T-cell (primary cell): ENCODE measurements at regions not wholly inside any gene's neighbourhood (a gene's known extent, or its start where the extent isn't known, plus 50 kb on each side); places are given as distances from the start of the nearest gene placed in this dataset.
A peak's percentile ranks its signal among the peaks of the same experiment; 100 is the strongest.

Experiments used
- ATAC-seq, 4 experiments: fragments of 200-7000 bp in 3 of 4; fragments of 150-1000 bp in 1 of 4; cut with Tn5 transposase; replicated peaks in 1 of 4; 1 replicate in 3 of 4; 2 replicates in 1 of 4; pipeline ENCODE4 v1.10.0; 2021; ENCODE audit warnings: moderate library complexity in 3 of 4, mild to moderate bottlenecking in 2 of 4, moderate number of reproducible peaks in 1 of 4
- CTCF ChIA-PET, 2 donors: fragments of 300-600 bp; sonication (Branson Sonifier 250); formaldehyde crosslinking; loops; one replicate each; lab custom pipeline; 2022; ENCODE audit warnings: antibody characterized with exemption in 2 of 2; lab: Charles Lee
- POLR2A ChIA-PET, 2 donors: fragments of 300-600 bp; sonication (Branson Sonifier 250); formaldehyde crosslinking; loops; one replicate each; lab custom pipeline; 2022; ENCODE audit warnings: antibody characterized with exemption in 2 of 2; lab: Charles Lee
- DNase-seq, 35 experiments: peaks; one replicate each; pipeline versions ENCODE4 v3.0.0 to v3.0.0-alpha.2; 2013 to 2023
- H3K27ac ChIP-seq: one replicate; pipeline ENCODE4 v1.5.1; 2013; ENCODE audit warnings: low read length
- H3K27me3 ChIP-seq, 2 experiments: replicated peaks in 1 of 2; 1 replicate in 1 of 2; 2 replicates in 1 of 2; pipeline versions ENCODE4 v1.6.1 to v1.7.0; 2013; ENCODE audit warnings: low read length in 1 of 2, mixed read lengths in 1 of 2; ENCODE audit not compliant: control insufficient read depth in 2 of 2, insufficient read depth in 2 of 2; ENCODE audit errors: extremely low read depth in 1 of 2
- H3K36me3 ChIP-seq, 2 donors: 1 replicate in 1 of 2; 2 replicates in 1 of 2; pipeline versions ENCODE4 v1.6.1 to v1.7.0; 2013; ENCODE audit warnings: low read length in 1 of 2; ENCODE audit not compliant: control insufficient read depth in 2 of 2, insufficient read depth in 1 of 2; ENCODE audit errors: extremely low read depth in 1 of 2
- H3K4me1 ChIP-seq, 2 experiments: 1 replicate in 1 of 2; 2 replicates in 1 of 2; pipeline versions ENCODE4 v1.6.1 to v1.7.0; 2013; ENCODE audit warnings: low read length in 2 of 2, mixed read lengths in 1 of 2; ENCODE audit not compliant: insufficient read depth in 2 of 2, control insufficient read depth in 1 of 2; ENCODE audit errors: extremely low read depth in 1 of 2
- H3K4me3 ChIP-seq, 2 donors: 1 replicate in 1 of 2; 2 replicates in 1 of 2; pipeline versions ENCODE4 v1.5.1 to v1.7.0; 2013; ENCODE audit warnings: mild to moderate bottlenecking in 2 of 2, low read length in 1 of 2, moderate library complexity in 1 of 2; ENCODE audit not compliant: control insufficient read depth in 1 of 2; ENCODE audit errors: extremely low read depth in 1 of 2
- H3K9me3 ChIP-seq: 2 replicates; pipeline ENCODE4 v1.7.0; 2013
- H3K27ac Mint-ChIP-seq, 2 donors: one replicate each; pipeline ENCODE4 v1.8.0; 2020 to 2021; ENCODE audit warnings: mild to moderate bottlenecking in 2 of 2, mixed read lengths in 2 of 2
- H3K27me3 Mint-ChIP-seq, 2 donors: one replicate each; pipeline ENCODE4 v1.8.0; 2021 to 2022; ENCODE audit warnings: mixed read lengths in 2 of 2
- H3K36me3 Mint-ChIP-seq: one replicate; pipeline ENCODE4 v1.8.0; 2021; ENCODE audit warnings: mixed read lengths
- H3K4me1 Mint-ChIP-seq, 3 donors: one replicate each; pipeline ENCODE4 v1.8.0; 2020 to 2022; ENCODE audit warnings: mixed read lengths in 3 of 3, mild to moderate bottlenecking in 1 of 3
- H3K4me3 Mint-ChIP-seq, 3 donors: one replicate each; pipeline ENCODE4 v1.8.0; 2020 to 2022; ENCODE audit warnings: mild to moderate bottlenecking in 3 of 3, mixed read lengths in 3 of 3, moderate library complexity in 3 of 3
- H3K9me3 Mint-ChIP-seq, 3 donors: one replicate each; pipeline ENCODE4 v1.8.0; 2020 to 2022; ENCODE audit warnings: mixed read lengths in 3 of 3
- WGBS: methylation state at CpG from one replicate; pipeline ENCODE4 v1.1.5; 2013; ENCODE audit warnings: missing lambda C conversion rate; ENCODE audit not compliant: insufficient coverage; 5-methylcytosine and 5-hydroxymethylcytosine counted together

GRCh38 chr5:155934964-155935363 is 392.0 kb upstream of the SGCD start:
- CTCF ChIA-PET = no interaction called here
- WGBS = no CpG with 5 or more reads among the region's 1 CpG
- Mint-ChIP-seq H3K9me3 (no peaks in the 10 kb centered on the region), H3K27me3 (peaks cover 3 to 6% of the 10 kb centered on the region in 2 donors), H3K4me1 (no peaks in the 10 kb centered on the region), H3K36me3 (no peaks in the 10 kb centered on the region), H3K4me3 (no peak overlapping the region), H3K27ac (no peak overlapping the region)
- ATAC-seq (no peak), DNase-seq (no peak)
- Histone ChIP-seq H3K27ac (no peak overlapping the region), H3K4me3 (no peak overlapping the region), H3K27me3 (peaks cover 0 to 13% of the 10 kb centered on the region in 2 experiments), H3K4me1 (no peaks in the 10 kb centered on the region), H3K9me3 (no peaks in the 10 kb centered on the region), H3K36me3 (no peaks in the 10 kb centered on the region)
- POLR2A ChIA-PET = no interaction called here

- H3K9me3 Mint-ChIP-seq = no peaks in the 10 kb centered on the region
- Histone ChIP-seq H3K4me1 (no peaks in the 10 kb centered on the region), H3K4me3 (no peak overlapping the region), H3K27me3 (peaks cover 0 to 13% of the 10 kb centered on the region in 2 experiments), H3K27ac (no peak overlapping the region), H3K9me3 (no peaks in the 10 kb centered on the region), H3K36me3 (no peaks in the 10 kb centered on the region)
- H3K4me1 Mint-ChIP-seq = no peaks in the 10 kb centered on the region
- DNase-seq = no peak
- H3K27ac Mint-ChIP-seq = no peak overlapping the region
- peak in 1 of 4 experiments; percentile 18 for ATAC-seq
- ChIA-PET POLR2A (no interaction called here), CTCF (no interaction called here)
- H3K4me3 Mint-ChIP-seq = no peak overlapping the region
- H3K27me3 Mint-ChIP-seq = peaks cover 3 to 6% of the 10 kb centered on the region in 2 donors
- 84% methylated on average over 6 of the region's 6 CpGs for WGBS
- H3K36me3 Mint-ChIP-seq = no peaks in the 10 kb centered on the region
Observed at GRCh38 chr5:155935723-155936122, 391.2 kb upstream of the SGCD start.

DNA sequence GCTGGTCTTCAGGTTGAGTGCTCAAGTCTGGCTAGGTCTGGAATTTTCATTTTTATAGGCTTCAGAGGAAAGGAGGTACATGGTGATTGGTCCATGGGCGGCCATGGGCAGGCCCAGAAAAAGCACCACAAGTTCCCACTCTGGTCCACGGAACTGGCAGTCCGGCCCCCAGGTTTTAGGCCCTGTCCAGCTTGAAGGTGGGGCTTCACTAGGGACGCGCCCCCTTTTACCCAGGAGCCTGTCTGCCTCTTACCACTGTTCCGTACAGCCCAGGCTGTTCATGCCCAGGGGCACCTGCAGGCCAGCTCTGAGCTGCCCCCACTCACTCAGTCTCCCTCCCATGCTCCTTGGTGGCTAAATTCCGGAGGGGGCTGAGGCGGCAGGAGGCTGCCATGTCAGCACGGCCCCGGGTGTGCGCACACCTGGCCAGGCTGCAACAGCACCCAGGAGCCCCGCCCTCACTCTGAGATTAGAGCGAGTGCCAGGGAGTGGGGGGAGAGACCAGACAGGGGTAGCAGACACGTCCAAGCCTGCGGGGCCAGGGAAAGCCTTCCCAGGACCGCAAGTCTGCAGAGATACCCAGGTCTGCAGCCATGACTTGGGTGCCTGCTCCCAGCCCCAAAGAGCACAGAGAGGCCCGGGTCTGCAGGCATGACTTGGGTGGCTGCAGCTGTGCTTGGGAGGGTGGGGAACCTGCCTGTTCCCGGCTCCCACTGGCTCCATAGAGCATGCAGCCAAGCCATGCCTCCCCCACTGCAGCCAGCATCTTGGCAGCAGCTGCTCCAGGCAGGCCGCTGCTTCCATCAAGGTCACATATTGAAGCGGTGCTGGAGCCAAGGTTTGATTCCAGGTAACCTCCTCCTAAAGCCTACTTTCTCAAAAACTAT is 390.2 kb upstream of the SGCD start:
- ChIA-PET POLR2A (no interaction called here), CTCF (no interaction called here)
- no peak for ATAC-seq
- H3K27me3 Mint-ChIP-seq = peaks cover 3 to 6% of the 10 kb centered on the region in 2 donors
- no peaks in the 10 kb centered on the region for H3K4me1 Mint-ChIP-seq
- H3K36me3 Mint-ChIP-seq = no peaks in the 10 kb centered on the region
- Histone ChIP-seq H3K27ac (no peak overlapping the region), H3K9me3 (no peaks in the 10 kb centered on the region), H3K4me1 (no peaks in the 10 kb centered on the region), H3K27me3 (peaks cover 0 to 13% of the 10 kb centered on the region in 2 experiments), H3K36me3 (no peaks in the 10 kb centered on the region), H3K4me3 (no peak overlapping the region)
- WGBS = 72% methylated on average over 9 of the region's 20 CpGs
- no peak for DNase-seq
- H3K27ac Mint-ChIP-seq = no peak overlapping the region
- no peak overlapping the region for H3K4me3 Mint-ChIP-seq
- no peaks in the 10 kb centered on the region for H3K9me3 Mint-ChIP-seq

GRCh38 chr5:155938051-155938450 is 388.9 kb upstream of the SGCD start:
- no peaks in the 10 kb centered on the region for H3K36me3 Mint-ChIP-seq
- H3K4me1 Mint-ChIP-seq = no peaks in the 10 kb centered on the region
- peaks cover 3 to 6% of the 10 kb centered on the region in 2 donors for H3K27me3 Mint-ChIP-seq
- H3K4me1 ChIP-seq = no peaks in the 10 kb centered on the region
- DNase-seq = no peak
- ChIA-PET CTCF (no interaction called here), POLR2A (no interaction called here)
- no peak for ATAC-seq
- H3K27ac Mint-ChIP-seq = no peak overlapping the region
- H3K9me3 Mint-ChIP-seq = no peaks in the 10 kb centered on the region
- H3K4me3 Mint-ChIP-seq = no peak overlapping the region
- no peaks in the 10 kb centered on the region for H3K36me3 ChIP-seq
- no peak overlapping the region for H3K27ac ChIP-seq
- no peak overlapping the region for H3K4me3 ChIP-seq
- 83% methylated on average over 1 of the region's 2 CpGs for WGBS
- H3K9me3 ChIP-seq = no peaks in the 10 kb centered on the region
- peaks cover 0 to 13% of the 10 kb centered on the region in 2 experiments for H3K27me3 ChIP-seq

- Mint-ChIP-seq H3K27me3 (peaks cover 11 to 18% of the 10 kb centered on the region in 2 donors), H3K27ac (no peak overlapping the region), H3K36me3 (no peaks in the 10 kb centered on the region), H3K4me1 (peaks cover 0 to 5% (median 0%) of the 10 kb centered on the region in 3 donors), H3K4me3 (no peak overlapping the region), H3K9me3 (no peaks in the 10 kb centered on the region)
- Histone ChIP-seq H3K9me3 (no peaks in the 10 kb centered on the region), H3K4me1 (no peaks in the 10 kb centered on the region), H3K27me3 (peaks cover 0 to 7% of the 10 kb centered on the region in 2 experiments), H3K36me3 (no peaks in the 10 kb centered on the region), H3K27ac (no peak overlapping the region), H3K4me3 (no peak overlapping the region)
- POLR2A ChIA-PET = no interaction called here
- no peak for DNase-seq
- CTCF ChIA-PET = no interaction called here
- ATAC-seq = no peak
Observed at GRCh38 chr5:155941340-155941739, 385.6 kb upstream of the SGCD start.

DNA sequence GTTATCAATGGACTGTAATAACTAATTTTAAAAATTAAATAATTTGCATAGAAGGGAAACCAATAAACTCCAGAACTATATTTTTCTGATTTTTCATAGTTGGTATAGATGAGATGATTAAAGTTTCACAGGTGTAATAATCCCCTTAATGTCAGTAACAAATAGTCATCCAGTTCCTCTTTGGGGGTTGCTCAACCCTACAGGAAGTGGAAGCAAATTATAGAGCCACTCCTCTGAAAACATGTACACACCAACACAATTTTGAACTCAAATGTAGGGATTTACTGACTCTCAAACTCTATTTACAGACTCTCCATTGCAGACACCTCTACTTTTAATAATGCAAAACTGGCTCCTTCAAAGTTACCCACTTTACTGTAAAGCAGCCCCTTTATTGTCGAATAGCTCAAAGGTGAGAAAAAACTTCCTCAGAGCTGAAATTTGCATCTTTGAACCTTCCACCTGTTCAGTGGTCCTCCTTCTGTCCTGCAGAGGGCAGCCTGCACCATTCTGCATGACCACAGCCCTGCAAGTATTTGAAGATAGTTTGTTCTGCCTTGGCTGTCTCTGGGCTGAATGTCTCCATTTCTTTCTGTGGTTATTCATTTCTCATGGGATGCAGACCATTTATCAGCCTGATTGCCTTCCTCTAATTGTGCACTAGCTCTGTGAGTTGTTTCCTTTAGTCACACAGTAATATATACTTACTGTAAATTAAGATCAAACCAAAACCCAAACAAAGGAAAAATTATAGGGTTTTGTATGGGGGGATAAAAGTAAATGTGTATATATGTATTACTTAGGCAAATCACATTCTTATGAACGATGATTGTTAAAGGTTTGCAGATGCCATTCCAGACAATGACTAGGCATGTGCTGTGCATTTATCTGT is 383.2 kb upstream of the SGCD start:
- Mint-ChIP-seq H3K4me1 (peaks cover 0 to 5% (median 0%) of the 10 kb centered on the region in 3 donors), H3K36me3 (no peaks in the 10 kb centered on the region), H3K9me3 (no peaks in the 10 kb centered on the region), H3K4me3 (no peak overlapping the region), H3K27me3 (peaks cover 11 to 16% of the 10 kb centered on the region in 2 donors), H3K27ac (no peak overlapping the region)
- POLR2A ChIA-PET = interaction anchor here in 1 of 2 donors (0.9 kb wide), 1 partner anchor 928 kb away, joined by 3 read pairs; no protein-coding TSS in a partner anchor
- WGBS = no CpG with 5 or more reads among the region's 2 CpGs
- Histone ChIP-seq H3K27ac (no peak overlapping the region), H3K4me1 (no peaks in the 10 kb centered on the region), H3K27me3 (no peaks in the 10 kb centered on the region), H3K9me3 (no peaks in the 10 kb centered on the region), H3K36me3 (no peaks in the 10 kb centered on the region), H3K4me3 (no peak overlapping the region)
- CTCF ChIA-PET = interaction anchor here (0.7 to 2.3 kb wide), 4 partner anchors 285 to 1199 kb away, joined by 3 to 23 read pairs (median 4); partner anchors contain the start of gene MED7 (in 1 of the 2)
- peak in 2 of 4 experiments; percentile 56 to 61 for ATAC-seq
- DNase-seq = peak in 26 of 35 experiments; percentile 2 to 58 (median 17)
